Motor neuron (in vitro differentiated cells): ENCODE measurements at regions not wholly inside any gene's neighbourhood (a gene's known extent, or its start where the extent isn't known, plus 50 kb on each side); places are given as distances from the start of the nearest gene placed in this dataset.
"Not testable (repeated sequence)": the region's sequence is repeated elsewhere in the genome, so short reads cannot be mapped to it uniquely, and the experiment has no call there.

Experiments
- ATAC-seq, 8 experiments: fragments of 200-7000 bp; cut with Tn5 transposase; replicated peaks in 6 of 8; 2 replicates each; pipeline ENCODE4 v1.8.0; 2021; ENCODE audit warnings: mild to moderate bottlenecking in 8 of 8, moderate library complexity in 8 of 8
- H3K27ac ChIP-seq, 2 donors: fragments of 250-450 bp; sonication (Bioruptor Pico); 2 replicates each; pipeline ENCODE4 v1.9.0; 2021; ENCODE audit warnings: antibody characterized with exemption in 2 of 2, mild to moderate bottlenecking in 2 of 2, moderate library complexity in 1 of 2
- H3K4me1 ChIP-seq, 2 donors: fragments of 250-450 bp; sonication (Bioruptor Pico); replicated peaks in 1 of 2; 2 replicates each; pipeline ENCODE4 v1.6.1; 2021; ENCODE audit warnings: antibody characterized with exemption in 2 of 2, mild to moderate bottlenecking in 2 of 2, moderate library complexity in 1 of 2
- H3K4me3 ChIP-seq, 5 donors: fragments of 250-450 bp; sonication (Bioruptor Pico); 2 replicates each; pipeline ENCODE4 v1.9.0; 2021; ENCODE audit warnings: antibody characterized with exemption in 5 of 5, mild to moderate bottlenecking in 5 of 5, moderate library complexity in 4 of 5
- WGBS, 10 experiments: fragments of 450-650 bp; shearing (Covaris generic); methylation state at CpG; one replicate each; pipeline ENCODE4 v1.0.0; 2022; 5-methylcytosine and 5-hydroxymethylcytosine counted together
- in situ Hi-C, 9 experiments: fragments of 400-800 bp; cut with MboI; loops; one replicate each; pipeline ENCODE4 v1.15.0; 2021; ENCODE audit warnings: low sequenced_read_pairs in 9 of 9, low pct_unique_long_range_greater_than_20kb in 2 of 9; ENCODE audit not compliant: unreplicated experiment in 9 of 9

GRCh38 chr13:50527612-50528509, 315.6 kb downstream of the DLEU7 start:
- peak in 3 of 8 experiments; percentile 19 to 26 (median 25) for ATAC-seq
- H3K27ac ChIP-seq = no peak overlapping the region

DNA sequence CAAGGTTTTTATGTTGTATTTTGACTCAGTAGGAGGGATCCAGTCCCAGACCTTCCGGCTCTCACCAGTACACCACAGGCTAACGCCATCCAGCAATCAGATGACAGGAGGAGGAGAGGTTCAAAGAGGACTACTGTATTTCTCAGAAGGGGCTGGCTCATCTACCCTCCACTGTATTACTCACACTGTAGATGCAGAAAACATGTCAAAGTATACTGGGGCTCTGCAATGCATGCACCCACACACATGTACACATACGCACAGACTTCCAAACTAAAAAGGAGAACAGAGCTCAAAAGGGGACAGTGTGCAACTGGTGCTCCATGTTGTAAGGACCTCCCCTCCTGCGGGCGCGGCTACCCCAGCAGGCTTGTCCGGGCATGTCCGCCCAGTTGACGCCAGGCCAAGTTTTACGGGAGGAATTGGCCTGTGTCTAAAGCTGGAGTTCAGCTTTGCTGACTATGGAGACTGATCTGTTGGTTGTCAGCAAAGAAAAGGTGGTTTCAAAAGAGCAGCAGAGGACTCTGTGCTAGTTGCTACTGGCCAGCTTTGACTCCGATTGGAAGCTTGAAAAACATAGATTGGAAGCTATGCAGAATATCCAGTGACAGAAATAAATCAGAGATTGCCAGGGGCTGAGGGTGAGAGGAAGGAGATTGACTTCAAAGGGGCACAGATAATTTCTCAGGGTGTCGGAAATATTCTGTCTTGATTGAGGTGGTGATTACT, 314.2 kb downstream of the DLEU7 start:
- in situ Hi-C loops = loop anchor here in 1 of 9 experiments (25.0 kb wide), 1 partner anchor 542 kb away; the partner anchor contains the start of gene TRIM13
- WGBS, 10 experiments = 0 to 90% (median 61%) methylated on average over 1 to 11 of the region's 12 CpGs
- Histone ChIP-seq H3K27ac (no peak overlapping the region), H3K4me1 (peaks cover 6 to 10% of the 10 kb centered on the region in 2 donors), H3K4me3 (no peak overlapping the region)
- ATAC-seq = peak; percentile 45 to 96 (median 76)

More at GRCh38 chr13:50527612-50528509, 315.6 kb downstream of the DLEU7 start:
- in situ Hi-C loops = loop anchor here in 1 of 9 experiments (25.0 kb wide), 1 partner anchor 541 kb away; the partner anchor contains the start of gene TRIM13
- WGBS, 10 experiments = 64 to 100% (median 83%) methylated on average over 1 to 8 of the region's 9 CpGs; no CpG with 5 or more reads in 1 of the 10 experiments
- Histone ChIP-seq H3K4me3 (no peak overlapping the region), H3K4me1 (peaks cover 6 to 10% of the 10 kb centered on the region in 2 donors)

DNA sequence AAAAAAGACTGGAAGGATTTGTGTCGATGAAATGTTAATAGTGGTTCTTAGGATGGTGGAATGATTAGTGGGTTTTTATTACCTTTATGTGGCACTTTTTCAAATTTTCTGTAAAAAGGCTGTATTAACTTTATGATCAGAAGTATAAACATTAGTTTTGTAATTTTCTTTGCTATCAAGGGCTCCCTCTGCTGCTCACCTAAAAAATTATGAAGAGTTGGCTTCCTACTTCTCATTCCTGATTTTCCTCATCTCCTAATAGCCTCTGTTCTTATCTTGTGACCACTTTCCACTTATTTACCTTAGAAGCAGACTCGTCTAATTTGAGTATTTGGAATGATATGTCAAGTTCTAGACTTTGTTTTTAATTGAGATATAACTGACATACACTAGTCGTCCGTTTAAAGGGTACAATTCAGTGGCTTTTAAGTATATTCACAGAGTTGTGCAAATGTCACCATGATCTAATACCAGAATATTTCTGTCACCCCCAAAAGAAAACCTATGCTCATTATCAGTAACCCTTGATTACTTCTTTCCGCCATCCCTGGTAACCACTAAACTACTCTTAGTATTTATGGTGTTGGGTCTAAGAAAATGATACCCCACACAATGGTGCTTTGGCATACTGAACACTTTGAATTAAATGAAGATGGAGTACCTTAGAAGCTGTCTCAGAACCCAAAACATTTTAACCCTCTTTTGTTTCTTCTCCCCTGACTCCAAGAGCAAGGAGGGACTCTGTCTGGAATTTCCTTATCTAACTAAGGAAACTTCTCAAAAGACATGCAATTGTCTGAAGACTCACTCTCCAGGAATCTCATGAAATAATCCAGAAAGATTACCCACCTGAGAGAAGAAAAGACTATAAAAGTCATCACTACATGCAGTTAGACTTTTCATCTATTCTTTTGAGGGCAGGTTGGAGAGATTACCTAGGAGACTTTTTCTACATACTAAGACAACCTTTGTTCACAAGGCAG, 311.3 kb downstream of the DLEU7 start:
- no peak for ATAC-seq
- Histone ChIP-seq H3K4me1 (peaks cover 6 to 10% of the 10 kb centered on the region in 2 donors), H3K27ac (no peak overlapping the region), H3K4me3 (no peak overlapping the region)
- WGBS, 10 experiments = 54 to 100% (median 93%) methylated on average over 2 to 5 of the region's 5 CpGs
- in situ Hi-C loops = loop anchor here in 1 of 9 experiments (25.0 kb wide), 1 partner anchor 545 kb away; the partner anchor contains the start of gene TRIM13

DNA sequence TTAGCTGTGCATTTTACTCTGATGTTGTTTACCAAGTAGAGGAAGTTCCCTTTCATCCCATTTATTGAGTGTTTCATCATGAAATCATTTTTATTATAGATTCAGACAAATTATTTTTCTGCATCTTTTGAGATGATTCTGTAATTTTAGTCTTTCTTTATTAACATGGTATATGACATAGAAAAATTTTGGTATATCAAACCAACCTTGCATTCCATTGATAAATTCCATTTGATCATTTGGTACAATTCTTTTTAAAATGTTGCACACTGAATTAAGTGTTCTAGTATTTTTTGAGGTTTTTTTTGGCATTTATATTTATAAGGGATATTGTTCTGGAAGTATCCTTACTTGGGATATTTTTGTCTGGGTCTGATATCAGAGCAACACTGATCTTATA, 308.4 kb downstream of the DLEU7 start:
- no peak overlapping the region for H3K27ac ChIP-seq
- in situ Hi-C loops = loop anchor here in 1 of 9 experiments (25.0 kb wide), 1 partner anchor 548 kb away; the partner anchor contains the start of gene TRIM13
- no peak overlapping the region for H3K4me3 ChIP-seq
- no peak for ATAC-seq
- H3K4me1 ChIP-seq = no peaks in the 10 kb centered on the region

GRCh38 chr13:50537029-50537428, 306.5 kb downstream of the DLEU7 start:
- in situ Hi-C loops = loop anchor here in 1 of 9 experiments (25.0 kb wide), 1 partner anchor 550 kb away; the partner anchor contains the start of gene TRIM13
- no peaks in the 10 kb centered on the region for H3K4me1 ChIP-seq
- no peak for ATAC-seq
- WGBS, 10 experiments = 100% methylated on average over 1 of the region's 1 CpG; no CpG with 5 or more reads in 8 of the 10 experiments
- H3K27ac ChIP-seq = no peak overlapping the region
- H3K4me3 ChIP-seq = no peak overlapping the region

DNA sequence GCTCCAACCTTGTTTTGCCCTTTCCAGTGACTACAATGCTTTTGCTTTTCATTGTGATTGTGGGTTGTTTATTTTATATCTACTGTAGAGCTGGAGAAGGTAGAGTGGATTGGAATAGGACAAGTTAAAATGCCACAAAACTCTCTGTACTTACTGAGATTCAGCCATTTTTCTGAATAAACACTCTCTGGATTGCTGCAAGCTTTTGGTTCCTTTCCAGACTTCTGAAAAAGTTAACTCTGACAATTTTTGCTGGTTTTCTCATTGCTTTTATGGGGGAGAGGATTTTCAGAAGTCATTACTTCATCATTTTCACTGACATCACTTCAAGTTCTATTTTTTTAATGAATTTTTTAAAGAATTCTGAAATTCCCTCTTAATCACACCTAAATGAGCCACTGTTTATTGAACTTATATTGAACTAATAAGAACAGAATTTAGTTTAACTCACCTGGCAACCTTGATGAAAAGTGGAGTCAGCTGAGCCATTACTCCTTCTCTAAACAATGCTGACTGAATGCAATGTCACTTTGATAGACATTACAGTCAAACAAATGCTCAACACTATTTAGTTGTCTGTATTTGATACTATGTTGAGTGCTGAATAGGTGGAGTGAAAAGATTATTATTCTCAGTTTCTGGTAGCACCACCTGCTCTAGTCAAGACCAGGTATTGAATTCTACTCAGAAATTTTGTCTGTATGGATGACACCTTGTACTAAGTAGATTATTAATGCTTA, 303.5 kb downstream of the DLEU7 start:
- H3K4me1 ChIP-seq = peaks cover 3 to 4% of the 10 kb centered on the region in 2 donors
- no peak for ATAC-seq
- in situ Hi-C loops = loop anchor here in 1 of 9 experiments (25.0 kb wide), 1 partner anchor 553 kb away; the partner anchor contains the start of gene TRIM13
- no peak overlapping the region for H3K27ac ChIP-seq
- H3K4me3 ChIP-seq = no peak overlapping the region

DNA sequence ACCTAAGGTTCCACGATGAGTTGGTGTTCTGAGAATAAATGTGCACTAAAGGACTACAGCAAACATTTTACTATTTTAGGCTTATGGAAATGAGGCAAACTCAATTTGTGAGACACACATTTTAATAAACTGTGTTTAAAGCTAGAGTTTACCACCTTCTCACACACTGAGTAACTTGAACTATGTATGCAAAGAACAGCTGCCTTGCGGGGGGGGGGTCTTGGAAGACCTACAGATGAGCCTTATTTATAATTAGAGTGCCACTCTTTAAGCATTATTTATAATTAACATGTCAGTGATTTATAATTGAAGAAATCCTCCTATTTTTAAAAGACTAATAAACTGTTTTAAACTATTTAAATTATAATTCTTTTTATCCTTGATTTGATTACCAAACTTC, 300.4 kb downstream of the DLEU7 start:
- WGBS, 10 experiments = 14 to 100% (median 74%) methylated on average over 1 to 2 of the region's 2 CpGs; no CpG with 5 or more reads in 4 of the 10 experiments
- H3K27ac ChIP-seq = no peak overlapping the region
- H3K4me3 ChIP-seq = no peak overlapping the region
- ATAC-seq = no peak
- peaks cover 3 to 4% of the 10 kb centered on the region in 2 donors for H3K4me1 ChIP-seq
- in situ Hi-C loops = loop anchor here in 1 of 9 experiments (25.0 kb wide), 1 partner anchor 556 kb away; the partner anchor contains the start of gene TRIM13

DNA sequence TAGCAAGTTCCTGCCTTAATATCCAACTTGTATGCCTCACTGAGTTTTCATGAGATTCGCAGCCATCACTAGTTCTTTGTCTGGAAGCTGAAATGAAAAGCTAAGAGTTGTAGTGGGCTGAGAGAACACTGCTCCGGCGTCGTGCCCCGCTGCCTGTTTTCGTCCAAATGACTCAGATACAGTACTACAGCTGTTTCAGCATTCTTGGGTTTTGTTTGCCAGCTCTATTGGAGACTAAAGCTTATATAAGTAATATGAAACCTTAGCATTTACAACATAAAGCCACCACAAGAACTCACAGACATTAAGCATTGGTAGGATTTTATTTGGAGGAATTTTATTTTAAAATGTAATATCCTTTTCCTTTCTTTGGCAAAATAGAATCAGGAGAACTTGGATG, 299.7 kb downstream of the DLEU7 start:
- Histone ChIP-seq H3K4me1 (peaks cover 3 to 4% of the 10 kb centered on the region in 2 donors), H3K4me3 (no peak overlapping the region), H3K27ac (no peak overlapping the region)
- ATAC-seq = peak in 7 of 8 experiments; percentile 38 to 84 (median 59)
- 6 to 66% (median 19%) methylated on average over 1 to 6 of the region's 6 CpGs for WGBS, 10 experiments
- in situ Hi-C loops = loop anchor here in 1 of 9 experiments (25.0 kb wide), 1 partner anchor 556 kb away; the partner anchor contains the start of gene TRIM13

GRCh38 chr13:50544211-50544610, 299.3 kb downstream of the DLEU7 start:
- in situ Hi-C loops = loop anchor here in 1 of 9 experiments (25.0 kb wide), 1 partner anchor 557 kb away; the partner anchor contains the start of gene TRIM13
- ATAC-seq = no peak
- WGBS, 10 experiments = 33 to 92% (median 75%) methylated on average over 1 to 3 of the region's 3 CpGs
- Histone ChIP-seq H3K4me3 (no peak overlapping the region), H3K27ac (no peak overlapping the region), H3K4me1 (peaks cover 3 to 4% of the 10 kb centered on the region in 2 donors)

- in situ Hi-C loops = loop anchor here in 1 of 9 experiments (25.0 kb wide), 1 partner anchor 560 kb away; the partner anchor contains the start of gene TRIM13
These were observed 296.3 kb downstream of the DLEU7 start for GRCh38 chr13:50547175-50547574.

GRCh38 chr13:50548586-50548985, 294.9 kb downstream of the DLEU7 start:
- WGBS, 10 experiments = 71 to 100% (median 100%) methylated on average over 1 to 2 of the region's 2 CpGs; no CpG with 5 or more reads in 4 of the 10 experiments
- ATAC-seq = no peak
- Histone ChIP-seq H3K4me3 (no peak overlapping the region), H3K27ac (no peak overlapping the region), H3K4me1 (peaks cover 2 to 3% of the 10 kb centered on the region in 2 donors)
- in situ Hi-C loops = loop anchor here in 1 of 9 experiments (25.0 kb wide), 1 partner anchor 561 kb away; the partner anchor contains the start of gene TRIM13

More at GRCh38 chr13:50547175-50547574, 296.3 kb downstream of the DLEU7 start:
- H3K4me3 ChIP-seq, ATAC-seq, H3K4me1 ChIP-seq, H3K27ac ChIP-seq: not testable (repeated sequence)
- no CpG with 5 or more reads among the region's 2 CpGs for WGBS, 10 experiments
